ENCODE measurements at regions not wholly inside any gene's neighbourhood (a gene's known extent, or its start where the extent isn't known, plus 50 kb on each side); places are given as distances from the start of the nearest gene placed in this dataset.

- Histone ChIP-seq H2BK12ac (ENCODE audit: insufficient read length, low read depth, low read length) (no peak overlapping the region), H2AK5ac (ENCODE audit: insufficient read length, low read length) (no peak overlapping the region), H3K56ac (ENCODE audit: insufficient read length, low read depth, low read length) (no peak overlapping the region), H3K27ac (ENCODE audit: insufficient read length, low read depth, low read length) (no peak overlapping the region), H4K5ac (ENCODE audit: insufficient read length, low read depth, low read length) (no peak overlapping the region), H4K20me1 (ENCODE audit: control insufficient read depth, insufficient read depth, insufficient read length) (no peaks in the 10 kb centered on the region), H4K91ac (ENCODE audit: insufficient read length, low read depth, low read length) (no peak overlapping the region), H4K8ac (replicated peaks; ENCODE audit: insufficient read length, low read depth, low read length) (no peak overlapping the region), H3K27me3 (ENCODE audit: insufficient read depth, low read length) (no peaks in the 10 kb centered on the region), H3K4me2 (ENCODE audit: insufficient read depth, insufficient read length, low read length) (no peak overlapping the region), H2AFZ (ENCODE audit: low read length) (no peak overlapping the region), H3T11ph (ENCODE audit: low read length) (no peak overlapping the region), H3K4me1 (ENCODE audit: insufficient read depth, low read length) (no peaks in the 10 kb centered on the region), H2BK120ac (ENCODE audit: low read depth, low read length, poor library complexity, severe bottlenecking) (no peak overlapping the region), H3K9me3 (ENCODE audit: control insufficient read depth, low read depth, low read length) (no peaks in the 10 kb centered on the region), H3K79me2 (ENCODE audit: insufficient read depth, low read length) (no peaks in the 10 kb centered on the region), H2BK5ac (ENCODE audit: insufficient read length, low read length) (no peak overlapping the region), H3K14ac (ENCODE audit: insufficient read depth, low read length) (no peak overlapping the region), H3K4ac (ENCODE audit: low read depth, low read length) (no peak overlapping the region), H3K79me1 (ENCODE audit: insufficient read depth, low read depth, low read length, poor library complexity, severe bottlenecking) (no peaks in the 10 kb centered on the region), H2BK15ac (ENCODE audit: low read depth, low read length) (no peak overlapping the region), H3K9ac (ENCODE audit: extremely low read depth, insufficient read length, low read length) (no peak overlapping the region), H2BK20ac (ENCODE audit: low read depth, low read length, poor library complexity, severe bottlenecking) (no peak overlapping the region), H3K23me2 (ENCODE audit: insufficient read length, low read depth, low read length, poor library complexity, severe bottlenecking) (no peaks in the 10 kb centered on the region), H3K18ac (ENCODE audit: insufficient read length, low read depth, low read length) (no peak overlapping the region), H3K23ac (ENCODE audit: insufficient read length, low read depth, low read length) (no peak overlapping the region)
- H3K27me3 Mint-ChIP-seq (ENCODE audit: low read depth), result no peaks in the 10 kb centered on the region
- no peaks in the 10 kb centered on the region for H3K9me3 Mint-ChIP-seq
- H3K4me3 Mint-ChIP-seq, result no peak overlapping the region
- no peak for TF ChIP-seq CTCF (conservative IDR thresholded peaks at IDR 0.05)
- no CpG with 5 or more reads among the region's 2 CpGs for WGBS (ENCODE audit: extremely low coverage, insufficient read length, low lambda C conversion rate)
- H3K36me3 Mint-ChIP-seq (ENCODE audit: insufficient read depth in 1 of 3, low read depth in 3 of 3), result no peaks in the 10 kb centered on the region
- H3K27ac Mint-ChIP-seq, result no peak overlapping the region
- no peak for DNase-seq
- H3K4me1 Mint-ChIP-seq, result peaks cover 5 to 15% of the 10 kb centered on the region in 2 experiments
Observed at GRCh38 chr5:40314275-40314674, 365.4 kb upstream of the PTGER4 start.

Data from H9 (cell line).